Fibroblast of the aortic adventitia (primary cell): ENCODE measurements at regions not wholly inside any gene's neighbourhood (a gene's known extent, or its start where the extent isn't known, plus 50 kb on each side); places are given as distances from the start of the nearest gene placed in this dataset.

ENCODE experiments used
- DNase-seq: peaks from one replicate; pipeline ENCODE4 v3.0.0-alpha.2; 2010; ENCODE audit warnings: low read depth
- H3K4me3 ChIP-seq: 2 replicates; pipeline ENCODE4 v1.5.1; 2011; ENCODE audit warnings: low read depth, mild to moderate bottlenecking, control low read depth, low read length, moderate library complexity
- TF ChIP-seq, protein P1 (sequence below): IDR thresholded peaks from 2 replicates; pipeline ENCODE4 v1.5.1; 2011; ENCODE audit warnings: mild to moderate bottlenecking, low read length, control low read depth, inconsistent platforms; ENCODE audit not compliant: insufficient read depth

- H3K4me3 ChIP-seq: no peak overlapping the region
- TF ChIP-seq, protein P1, sequence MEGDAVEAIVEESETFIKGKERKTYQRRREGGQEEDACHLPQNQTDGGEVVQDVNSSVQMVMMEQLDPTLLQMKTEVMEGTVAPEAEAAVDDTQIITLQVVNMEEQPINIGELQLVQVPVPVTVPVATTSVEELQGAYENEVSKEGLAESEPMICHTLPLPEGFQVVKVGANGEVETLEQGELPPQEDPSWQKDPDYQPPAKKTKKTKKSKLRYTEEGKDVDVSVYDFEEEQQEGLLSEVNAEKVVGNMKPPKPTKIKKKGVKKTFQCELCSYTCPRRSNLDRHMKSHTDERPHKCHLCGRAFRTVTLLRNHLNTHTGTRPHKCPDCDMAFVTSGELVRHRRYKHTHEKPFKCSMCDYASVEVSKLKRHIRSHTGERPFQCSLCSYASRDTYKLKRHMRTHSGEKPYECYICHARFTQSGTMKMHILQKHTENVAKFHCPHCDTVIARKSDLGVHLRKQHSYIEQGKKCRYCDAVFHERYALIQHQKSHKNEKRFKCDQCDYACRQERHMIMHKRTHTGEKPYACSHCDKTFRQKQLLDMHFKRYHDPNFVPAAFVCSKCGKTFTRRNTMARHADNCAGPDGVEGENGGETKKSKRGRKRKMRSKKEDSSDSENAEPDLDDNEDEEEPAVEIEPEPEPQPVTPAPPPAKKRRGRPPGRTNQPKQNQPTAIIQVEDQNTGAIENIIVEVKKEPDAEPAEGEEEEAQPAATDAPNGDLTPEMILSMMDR: no peak
- no peak for DNase-seq
These were observed 252.8 kb upstream of the HS3ST5 start for GRCh38 chr6:114595591-114595990.

GRCh38 chr6:114595186-114595585 lies 252.4 kb upstream of the HS3ST5 start:
- H3K4me3 ChIP-seq: no peak overlapping the region
- TF ChIP-seq, protein P1: no peak

GRCh38 chr6:114592506-114592905 lies 249.7 kb upstream of the HS3ST5 start:
- TF ChIP-seq, protein P1: no peak
- DNase-seq: no peak
- no peak overlapping the region for H3K4me3 ChIP-seq

More at GRCh38 chr6:114595186-114595585, 252.4 kb upstream of the HS3ST5 start:
- DNase-seq: no peak

GRCh38 chr6:114588726-114589125 lies 245.9 kb upstream of the HS3ST5 start:
- TF ChIP-seq, protein P1: no peak
- no peak for DNase-seq
- no peak overlapping the region for H3K4me3 ChIP-seq

GRCh38 chr6:114586298-114586697 lies 243.5 kb upstream of the HS3ST5 start:
- DNase-seq: no peak
- no peak overlapping the region for H3K4me3 ChIP-seq
- TF ChIP-seq, protein P1: no peak

- DNase-seq: no peak
- no peak overlapping the region for H3K4me3 ChIP-seq
- TF ChIP-seq, protein P1: no peak
These were observed 238.5 kb upstream of the HS3ST5 start for GRCh38 chr6:114581293-114581692.

DNA sequence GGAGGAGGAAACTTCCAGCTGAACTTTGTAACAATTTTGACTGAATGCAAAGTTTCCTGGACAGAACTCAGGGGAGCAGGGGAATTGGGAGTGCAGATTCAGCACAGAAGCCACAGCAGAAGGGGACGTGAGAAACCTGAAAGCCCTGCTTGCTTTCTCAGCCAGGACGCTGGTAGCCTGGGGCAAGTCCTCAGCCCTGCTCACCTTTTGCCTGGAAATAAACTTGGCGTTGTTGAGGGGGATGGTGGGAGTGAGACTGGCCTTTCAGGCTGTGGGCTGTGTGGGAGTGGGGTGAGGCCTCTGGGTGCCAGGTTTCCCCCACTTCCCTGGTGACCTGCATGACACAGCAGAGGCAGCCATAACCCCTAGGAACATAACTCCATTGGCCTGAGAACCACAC lies 238.1 kb upstream of the HS3ST5 start:
- no peak overlapping the region for H3K4me3 ChIP-seq
- no peak for DNase-seq
- TF ChIP-seq, protein P1: no peak
